Keratinocyte (primary cell): ENCODE measurements at regions not wholly inside any gene's neighbourhood (a gene's known extent, or its start where the extent isn't known, plus 50 kb on each side); places are given as distances from the start of the nearest gene placed in this dataset.

Experiments used
- DNase-seq: peaks from one replicate; pipeline ENCODE4 v3.0.0-alpha.2; 2011; ENCODE audit warnings: low read depth, missing footprints, low spot score
- FAIRE-seq: peaks from 2 replicates; lab custom pipeline; 2011; peaks lifted over from hg19 to GRCh38; lab: Jason Lieb, UNC
- H2AFZ ChIP-seq: 2 replicates; pipeline ENCODE4 v1.6.0; 2012; ENCODE audit warnings: low read length, control low read depth, inconsistent platforms; ENCODE audit not compliant: control insufficient read depth
- H3K27ac ChIP-seq: 2 replicates; pipeline ENCODE4 v1.5.1; 2011; ENCODE audit warnings: low read length; ENCODE audit not compliant: control insufficient read depth, insufficient read depth
- H3K27me3 ChIP-seq: 3 replicates; pipeline ENCODE4 v1.6.0; 2011; ENCODE audit warnings: low read length; ENCODE audit not compliant: control insufficient read depth, insufficient read depth; ENCODE audit errors: extremely low read depth
- H3K36me3 ChIP-seq, 2 experiments: 2 replicates in 1 of 2; 3 replicates in 1 of 2; pipeline ENCODE4 v1.5.1; 2011; ENCODE audit warnings: low read length in 2 of 2, mild to moderate bottlenecking in 1 of 2; ENCODE audit not compliant: control insufficient read depth in 2 of 2, insufficient read depth in 2 of 2; ENCODE audit errors: extremely low read depth in 1 of 2
- H3K4me1 ChIP-seq: 3 replicates; pipeline ENCODE4 v1.5.1; 2011; ENCODE audit warnings: low read length; ENCODE audit not compliant: control insufficient read depth, insufficient read depth; ENCODE audit errors: extremely low read depth
- H3K4me2 ChIP-seq: 3 replicates; pipeline ENCODE4 v1.6.0; 2011; ENCODE audit warnings: low read depth, low read length; ENCODE audit not compliant: control insufficient read depth, insufficient read depth; ENCODE audit errors: extremely low read depth
- H3K4me3 ChIP-seq, 3 experiments: fragments of 200-600 bp in 1 of 3; sonication (generic) in 1 of 3; 2 replicates in 2 of 3; 3 replicates in 1 of 3; pipeline ENCODE4 v1.5.1; 2011 to 2016; ENCODE audit warnings: low read length in 3 of 3, mild to moderate bottlenecking in 3 of 3, control low read depth in 2 of 3, inconsistent platforms in 1 of 3, low read depth in 1 of 3, mixed read lengths in 1 of 3, mixed run types in 1 of 3, moderate library complexity in 1 of 3; ENCODE audit not compliant: control insufficient read depth in 2 of 3, insufficient read depth in 2 of 3; ENCODE audit errors: extremely low read depth in 1 of 3
- H3K79me2 ChIP-seq: 2 replicates; pipeline ENCODE4 v1.6.0; 2012; ENCODE audit warnings: low read length; ENCODE audit not compliant: control insufficient read depth, insufficient read depth
- H3K9ac ChIP-seq: 3 replicates; pipeline ENCODE4 v1.6.0; 2011; ENCODE audit warnings: low read length; ENCODE audit not compliant: control insufficient read depth, insufficient read depth; ENCODE audit errors: extremely low read depth
- H3K9me1 ChIP-seq: 3 replicates; pipeline ENCODE4 v1.6.0; 2011; ENCODE audit warnings: low read length; ENCODE audit not compliant: control insufficient read depth, insufficient read depth; ENCODE audit errors: extremely low read depth
- H3K9me3 ChIP-seq: 2 replicates; pipeline ENCODE4 v1.5.1; 2012; ENCODE audit warnings: low read depth, low read length; ENCODE audit not compliant: control insufficient read depth
- H4K20me1 ChIP-seq: 3 replicates; pipeline ENCODE4 v1.6.0; 2011; ENCODE audit warnings: low read length; ENCODE audit not compliant: control insufficient read depth, insufficient read depth; ENCODE audit errors: extremely low read depth
- CTCF ChIP-seq, 3 experiments: IDR thresholded peaks in 1 of 3; conservative IDR thresholded peaks in 1 of 3; optimal IDR thresholded peaks in 1 of 3; 2 replicates in 2 of 3; 3 replicates in 1 of 3; pipeline versions ENCODE3 to v1.5.1; 2011; ENCODE audit warnings: low read length in 3 of 3, mild to moderate bottlenecking in 3 of 3, moderate library complexity in 2 of 3, control low read depth in 1 of 3, inconsistent platforms in 1 of 3; ENCODE audit not compliant: insufficient read depth in 2 of 3; ENCODE audit errors: extremely low read depth in 1 of 3
- EZH2 ChIP-seq: IDR thresholded peaks from one replicate; pipeline ENCODE4 v1.6.1; 2012; ENCODE audit warnings: inconsistent platforms, mild to moderate bottlenecking, low read length, moderate library complexity
- dilution Hi-C: fragments of 300-500 bp; cut with MboI; formaldehyde crosslinking; loops from one replicate; pipeline ENCODE4 v1.7.0; 2020; ENCODE audit warnings: low sequenced_read_pairs; ENCODE audit not compliant: extremely low pct_ligation_motif_present

- Histone ChIP-seq H3K9me3 (no peaks in the 10 kb centered on the region), H3K9me1 (no peaks in the 10 kb centered on the region), H3K27ac (no peak overlapping the region), H3K36me3 (no peaks in the 10 kb centered on the region), H4K20me1 (no peaks in the 10 kb centered on the region), H3K9ac (no peak overlapping the region), H2AFZ (no peak overlapping the region), H3K79me2 (no peaks in the 10 kb centered on the region), H3K4me3 (no peak overlapping the region), H3K4me2 (no peak overlapping the region), H3K27me3 (no peaks in the 10 kb centered on the region), H3K4me1 (no peaks in the 10 kb centered on the region)
- TF ChIP-seq EZH2 = no peak
- TF ChIP-seq CTCF (optimal IDR thresholded peaks at IDR 0.05 in 1 of 3, IDR thresholded peaks at IDR 0.05 in 1 of 3, conservative IDR thresholded peaks at IDR 0.05 in 1 of 3; ENCODE audit: extremely low read depth in 1 of 3, insufficient read depth in 2 of 3, low read length in 3 of 3) = no peak
- FAIRE-seq = no peak
- dilution Hi-C loops = no loop called here
- DNase-seq = no peak
Observed at GRCh38 chr2:16429002-16429401, 236.6 kb downstream of the CYRIA start.

GRCh38 chr2:16425462-16426336 is 239.9 kb downstream of the CYRIA start:
- H3K4me3 ChIP-seq = no peak overlapping the region
- H3K27ac ChIP-seq = no peak overlapping the region
- H3K79me2 ChIP-seq = no peaks in the 10 kb centered on the region
- dilution Hi-C loops = no loop called here
- H3K9me3 ChIP-seq = no peaks in the 10 kb centered on the region
- no peaks in the 10 kb centered on the region for H3K27me3 ChIP-seq
- FAIRE-seq (no peak), DNase-seq (no peak)
- H3K9ac ChIP-seq = no peak overlapping the region
- no peaks in the 10 kb centered on the region for H3K9me1 ChIP-seq
- no peaks in the 10 kb centered on the region for H3K4me1 ChIP-seq
- H2AFZ ChIP-seq = no peak overlapping the region
- no peaks in the 10 kb centered on the region for H3K36me3 ChIP-seq
- TF ChIP-seq EZH2 = no peak
- no peak for TF ChIP-seq CTCF (optimal IDR thresholded peaks at IDR 0.05 in 1 of 3, IDR thresholded peaks at IDR 0.05 in 1 of 3, conservative IDR thresholded peaks at IDR 0.05 in 1 of 3; ENCODE audit: extremely low read depth in 1 of 3, insufficient read depth in 2 of 3, low read length in 3 of 3)
- no peaks in the 10 kb centered on the region for H4K20me1 ChIP-seq
- H3K4me2 ChIP-seq = no peak overlapping the region
